Upper lobe of left lung (tissue), 6 donors: ENCODE measurements at regions not wholly inside any gene's neighbourhood (a gene's known extent, or its start where the extent isn't known, plus 50 kb on each side); places are given as distances from the start of the nearest gene placed in this dataset.
"Not testable (repeated sequence)": the region's sequence is repeated elsewhere in the genome, so short reads cannot be mapped to it uniquely, and the experiment has no call there.

ENCODE experiments used
- ATAC-seq, 2 donors: fragments of 200-7000 bp; cut with Tn5 transposase; one replicate each; pipeline ENCODE4 v1.9.1; 2022; ENCODE audit warnings: mild to moderate bottlenecking in 2 of 2, moderate library complexity in 2 of 2; ENCODE audit not compliant: low FRiP score in 2 of 2
- DNase-seq, 2 donors: peaks; one replicate each; pipeline ENCODE4 v3.0.0-alpha.2; 2019 to 2020
- H3K27ac ChIP-seq, 4 donors: fragments of 200-600 bp; sonication (generic); one replicate each; pipeline ENCODE4 v1.5.1; 2016 to 2019
- H3K27me3 ChIP-seq, 4 donors: fragments of 200-600 bp; sonication (generic); one replicate each; pipeline ENCODE4 v1.5.1; 2017 to 2019
- H3K36me3 ChIP-seq, 4 donors: fragments of 200-600 bp; sonication (generic); one replicate each; pipeline ENCODE4 v1.5.1; 2016 to 2019
- H3K4me1 ChIP-seq, 4 donors: fragments of 200-600 bp; sonication (generic); one replicate each; pipeline ENCODE4 v1.5.1; 2018 to 2019
- H3K4me3 ChIP-seq, 4 donors: fragments of 200-600 bp; sonication (generic); one replicate each; pipeline ENCODE4 v1.5.1; 2017 to 2019; ENCODE audit warnings: mild to moderate bottlenecking in 2 of 4, moderate library complexity in 1 of 4
- H3K9me3 ChIP-seq, 4 donors: fragments of 200-600 bp; sonication (generic); one replicate each; pipeline ENCODE4 v1.5.1; 2018 to 2019
- EP300 ChIP-seq, 4 donors: sonication (generic); formaldehyde crosslinking; IDR thresholded peaks; one replicate each; pipeline ENCODE4 v1.5.1; 2017; ENCODE audit warnings: antibody characterized with exemption in 4 of 4, control low read depth in 2 of 4
- POLR2A ChIP-seq, 4 donors: fragments of 450-650 bp; IDR thresholded peaks; one replicate each; pipeline ENCODE4 v1.5.1; 2016 to 2017; ENCODE audit warnings: antibody characterized with exemption in 4 of 4, mild to moderate bottlenecking in 2 of 4
- POLR2AphosphoS5 ChIP-seq, 2 donors: sonication (generic); formaldehyde crosslinking; IDR thresholded peaks; one replicate each; pipeline ENCODE4 v1.5.1; 2017; ENCODE audit warnings: antibody characterized with exemption in 2 of 2
- WGBS, 2 donors: methylation state at CpG; one replicate each; pipeline ENCODE4 v1.1.5; 2017 to 2018; 5-methylcytosine and 5-hydroxymethylcytosine counted together
- TF ChIP-seq, protein P1 (sequence below), 6 experiments: fragments of 450-650 bp in 4 of 6; fragments of 200-600 bp in 2 of 6; sonication (generic) in 2 of 6; IDR thresholded peaks; one replicate each; pipeline ENCODE4 v1.5.1; 2016 to 2019; ENCODE audit warnings: antibody characterized with exemption in 6 of 6
- donor health status: DM: no; HTN: no; CAD: no; lungs with moderate emphysema.
- donor health status: DM: no; HTN: yes; CAD: no; lungs with severe emphysema.

DNA sequence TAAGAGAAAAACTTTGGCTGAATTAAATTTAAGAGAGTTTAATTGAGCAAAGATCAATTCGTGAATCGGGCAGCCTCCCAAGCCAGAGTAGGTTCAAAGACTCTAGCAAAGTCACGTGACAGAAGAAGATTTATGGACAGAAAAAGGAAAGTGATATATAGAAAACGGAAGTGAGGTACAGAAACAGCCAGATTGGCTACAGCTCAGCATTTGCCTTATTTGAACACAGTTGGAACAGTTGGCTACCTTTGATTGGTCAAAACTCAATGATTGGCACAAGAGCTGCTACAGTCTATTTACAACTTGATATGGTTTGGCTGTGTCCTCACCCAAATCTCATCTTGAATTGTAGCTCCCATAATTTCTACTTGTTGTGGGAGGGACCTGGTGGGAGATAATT lies 102.6 kb downstream of the PLG start:
- ATAC-seq, result no peak
- no peak for DNase-seq
- H3K4me1 ChIP-seq, result no peaks in the 10 kb centered on the region
- no peaks in the 10 kb centered on the region for H3K27me3 ChIP-seq
- H3K36me3 ChIP-seq, result no peaks in the 10 kb centered on the region
- no peak overlapping the region for H3K4me3 ChIP-seq
- TF ChIP-seq EP300 (IDR thresholded peaks at IDR 0.05) (no peak), POLR2A (IDR thresholded peaks at IDR 0.05) (no peak)
- TF ChIP-seq, protein P1, sequence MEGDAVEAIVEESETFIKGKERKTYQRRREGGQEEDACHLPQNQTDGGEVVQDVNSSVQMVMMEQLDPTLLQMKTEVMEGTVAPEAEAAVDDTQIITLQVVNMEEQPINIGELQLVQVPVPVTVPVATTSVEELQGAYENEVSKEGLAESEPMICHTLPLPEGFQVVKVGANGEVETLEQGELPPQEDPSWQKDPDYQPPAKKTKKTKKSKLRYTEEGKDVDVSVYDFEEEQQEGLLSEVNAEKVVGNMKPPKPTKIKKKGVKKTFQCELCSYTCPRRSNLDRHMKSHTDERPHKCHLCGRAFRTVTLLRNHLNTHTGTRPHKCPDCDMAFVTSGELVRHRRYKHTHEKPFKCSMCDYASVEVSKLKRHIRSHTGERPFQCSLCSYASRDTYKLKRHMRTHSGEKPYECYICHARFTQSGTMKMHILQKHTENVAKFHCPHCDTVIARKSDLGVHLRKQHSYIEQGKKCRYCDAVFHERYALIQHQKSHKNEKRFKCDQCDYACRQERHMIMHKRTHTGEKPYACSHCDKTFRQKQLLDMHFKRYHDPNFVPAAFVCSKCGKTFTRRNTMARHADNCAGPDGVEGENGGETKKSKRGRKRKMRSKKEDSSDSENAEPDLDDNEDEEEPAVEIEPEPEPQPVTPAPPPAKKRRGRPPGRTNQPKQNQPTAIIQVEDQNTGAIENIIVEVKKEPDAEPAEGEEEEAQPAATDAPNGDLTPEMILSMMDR (IDR thresholded peaks at IDR 0.05), result no peak
- no peaks in the 10 kb centered on the region for H3K9me3 ChIP-seq
- no peak overlapping the region for H3K27ac ChIP-seq
- WGBS, 2 donors, result 61 to 71% methylated on average over 4 of the region's 4 CpGs

- no peak overlapping the region for H3K4me3 ChIP-seq
- H3K36me3 ChIP-seq, result no peaks in the 10 kb centered on the region
- no peak for DNase-seq
- WGBS, 2 donors, result 84 to 86% methylated on average over 2 of the region's 2 CpGs
- H3K4me1 ChIP-seq, result no peaks in the 10 kb centered on the region
- H3K27me3 ChIP-seq, result no peaks in the 10 kb centered on the region
- H3K27ac ChIP-seq, result no peak overlapping the region
- ATAC-seq, result no peak
- TF ChIP-seq POLR2AphosphoS5 (IDR thresholded peaks at IDR 0.05) (no peak), POLR2A (IDR thresholded peaks at IDR 0.05) (no peak)
- H3K9me3 ChIP-seq, result no peaks in the 10 kb centered on the region
Observed at GRCh38 chr6:160808263-160808662, 106.2 kb downstream of the PLG start.

GRCh38 chr6:160810238-160810637 lies 108.2 kb downstream of the PLG start:
- Histone ChIP-seq H3K27ac (no peak overlapping the region), H3K4me1 (no peaks in the 10 kb centered on the region), H3K9me3 (no peaks in the 10 kb centered on the region), H3K27me3 (no peaks in the 10 kb centered on the region), H3K36me3 (no peaks in the 10 kb centered on the region), H3K4me3 (no peak overlapping the region)
- no peak for TF ChIP-seq EP300 (IDR thresholded peaks at IDR 0.05)
- TF ChIP-seq, protein P1 (IDR thresholded peaks at IDR 0.05), result no peak
- TF ChIP-seq POLR2AphosphoS5 (IDR thresholded peaks at IDR 0.05), result no peak
- TF ChIP-seq POLR2A (IDR thresholded peaks at IDR 0.05), result no peak
- ATAC-seq, result no peak
- WGBS, 2 donors, result 52 to 63% methylated on average over 3 of the region's 3 CpGs
- DNase-seq, result no peak

GRCh38 chr6:160812097-160812496 lies 110.1 kb downstream of the PLG start:
- ATAC-seq (no peak), DNase-seq (no peak)
- no peak overlapping the region for H3K27ac ChIP-seq
- H3K27me3 ChIP-seq, result no peaks in the 10 kb centered on the region
- no peaks in the 10 kb centered on the region for H3K4me1 ChIP-seq
- no peaks in the 10 kb centered on the region for H3K36me3 ChIP-seq
- H3K9me3 ChIP-seq, result no peaks in the 10 kb centered on the region
- H3K4me3 ChIP-seq, result no peak overlapping the region
- WGBS, 2 donors, result 46 to 69% methylated on average over 2 of the region's 2 CpGs
- TF ChIP-seq, protein P1 (IDR thresholded peaks at IDR 0.05), result no peak
- TF ChIP-seq EP300 (IDR thresholded peaks at IDR 0.05), result no peak
- TF ChIP-seq POLR2AphosphoS5 (IDR thresholded peaks at IDR 0.05), result no peak
- TF ChIP-seq POLR2A (IDR thresholded peaks at IDR 0.05), result no peak

DNA sequence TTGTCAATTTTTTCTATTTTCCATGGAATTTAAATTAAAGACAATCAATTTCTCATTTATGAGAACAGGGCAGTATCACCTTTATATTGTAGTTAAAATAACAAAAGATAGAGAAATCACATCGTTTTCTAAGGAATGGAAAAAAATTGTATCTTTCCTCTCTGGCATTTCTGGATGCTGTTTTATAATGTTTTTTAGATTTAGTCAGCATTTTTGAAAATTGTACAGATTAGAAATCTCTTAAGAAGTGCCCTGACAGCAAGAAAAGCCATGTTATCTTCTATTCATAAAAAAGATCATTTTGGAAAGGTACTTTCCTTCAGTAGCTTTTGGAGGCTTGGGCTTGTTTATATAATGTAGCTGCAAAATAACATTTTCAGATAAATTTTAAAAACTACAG lies 116.9 kb downstream of the PLG start:
- no peak overlapping the region for H3K4me3 ChIP-seq
- WGBS, 2 donors, result 64 to 65% methylated on average over 1 of the region's 1 CpG

GRCh38 chr6:160820661-160821060 lies 118.6 kb downstream of the PLG start:
- H3K27me3 ChIP-seq, ATAC-seq, DNase-seq, H3K27ac ChIP-seq, H3K4me1 ChIP-seq, H3K4me3 ChIP-seq, H3K36me3 ChIP-seq: not testable (repeated sequence)
- WGBS, 2 donors, result 93% methylated on average over 8 of the region's 8 CpGs
- peaks cover 0 to 11% (median 3%) of the 10 kb centered on the region in 4 donors for H3K9me3 ChIP-seq

More for the DNA sequence above, 116.9 kb downstream of the PLG start:
- Histone ChIP-seq H3K9me3 (peaks cover 0 to 11% (median 3%) of the 10 kb centered on the region in 4 donors), H3K4me1 (no peaks in the 10 kb centered on the region), H3K27me3 (no peaks in the 10 kb centered on the region), H3K36me3 (no peaks in the 10 kb centered on the region), H3K27ac (no peak overlapping the region)
- DNase-seq, result no peak
- no peak for TF ChIP-seq EP300 (IDR thresholded peaks at IDR 0.05)
- no peak for TF ChIP-seq POLR2A (IDR thresholded peaks at IDR 0.05)
- TF ChIP-seq, protein P1 (IDR thresholded peaks at IDR 0.05), result no peak
- TF ChIP-seq POLR2AphosphoS5 (IDR thresholded peaks at IDR 0.05), result no peak
- ATAC-seq, result no peak
